SK-N-SH (cell line): ENCODE measurements at regions not wholly inside any gene's neighbourhood (a gene's known extent, or its start where the extent isn't known, plus 50 kb on each side); places are given as distances from the start of the nearest gene placed in this dataset.

Experiments used
- CTCF ChIA-PET: fragments of 300-600, 350-600 bp; formaldehyde crosslinking; extraction: SDS; loops from one replicate; lab custom pipeline; 2021; lab: Yijun Ruan, JAX
- POLR2A ChIA-PET: fragments of 350-600 bp; sonication (Branson Sonifier 250); formaldehyde crosslinking; extraction: SDS; loops from one replicate; lab custom pipeline; 2020; ENCODE audit warnings: antibody characterized with exemption, inconsistent platforms; lab: Yijun Ruan, JAX
- DNase-seq: peaks from one replicate; pipeline ENCODE4 v3.0.0; 2012
- H2AFZ ChIP-seq: fragments of 200-600 bp; sonication (generic); 2 replicates; pipeline ENCODE4 v1.8.1; 2016; ENCODE audit warnings: antibody characterized with exemption, mild to moderate bottlenecking, low read depth
- H3F3A ChIP-seq: fragments of 200-600 bp; sonication (generic); replicated peaks from 2 replicates; pipeline ENCODE3; 2016; ENCODE audit warnings: antibody characterized with exemption, mild to moderate bottlenecking; ENCODE audit not compliant: insufficient read depth
- H3K27ac ChIP-seq, 2 experiments: fragments of 200-500 bp in 1 of 2; fragments of 200-600 bp in 1 of 2; sonication (Bioruptor generic) in 1 of 2; sonication (generic), shearing (Covaris generic) in 1 of 2; 2 replicates each; pipeline versions ENCODE4 v1.5.1 to v1.6.1; 2014 to 2016; ENCODE audit warnings: low read depth in 2 of 2, inconsistent platforms in 1 of 2, low read length in 1 of 2, mild to moderate bottlenecking in 1 of 2, mixed read lengths in 1 of 2
- H3K27me3 ChIP-seq: fragments of 200-600 bp; sonication (generic), shearing (Covaris generic); 2 replicates; pipeline ENCODE4 v1.6.1; 2016; ENCODE audit warnings: mixed run types; ENCODE audit not compliant: insufficient read depth
- H3K36me3 ChIP-seq, 2 experiments: fragments of 200-500 bp in 1 of 2; fragments of 200-600 bp in 1 of 2; sonication (Bioruptor generic) in 1 of 2; sonication (generic) in 1 of 2; replicated peaks in 1 of 2; 2 replicates each; pipeline versions ENCODE3 to v1.5.1; 2014 to 2016; ENCODE audit warnings: low read length in 1 of 2, mild to moderate bottlenecking in 1 of 2; ENCODE audit not compliant: insufficient read depth in 2 of 2, control insufficient read depth in 1 of 2
- H3K4me1 ChIP-seq, 2 experiments: fragments of 200-500 bp in 1 of 2; fragments of 200-600 bp in 1 of 2; sonication (Bioruptor generic) in 1 of 2; sonication (generic), shearing (Covaris generic) in 1 of 2; 2 replicates each; pipeline versions ENCODE4 v1.5.1 to v1.6.1; 2014 to 2016; ENCODE audit warnings: low read depth in 1 of 2, low read length in 1 of 2, mixed run types in 1 of 2; ENCODE audit not compliant: insufficient read depth in 2 of 2, control insufficient read depth in 1 of 2
- H3K4me2 ChIP-seq: fragments of 200-600 bp; sonication (generic), shearing (Covaris generic); 2 replicates; pipeline ENCODE4 v1.6.1; 2017; ENCODE audit warnings: mixed run types
- H3K4me3 ChIP-seq, 2 experiments: fragments of 200-500 bp in 1 of 2; fragments of 200-600 bp in 1 of 2; sonication (Bioruptor generic) in 1 of 2; sonication (generic), shearing (Covaris generic) in 1 of 2; 2 replicates each; pipeline versions ENCODE4 v1.5.1 to v1.8.1; 2014 to 2016; ENCODE audit warnings: low read depth in 2 of 2, inconsistent platforms in 1 of 2, low read length in 1 of 2, mild to moderate bottlenecking in 1 of 2, mixed read lengths in 1 of 2, moderate library complexity in 1 of 2
- H3K79me2 ChIP-seq: fragments of 200-600 bp; sonication (generic); 2 replicates; pipeline ENCODE4 v1.8.1; 2017; ENCODE audit warnings: mild to moderate bottlenecking; ENCODE audit not compliant: insufficient read depth
- H3K9ac ChIP-seq: fragments of 200-600 bp; sonication (generic); 2 replicates; pipeline ENCODE4 v1.6.1; 2017; ENCODE audit warnings: mixed run types
- H3K9me2 ChIP-seq: fragments of 200-600 bp; sonication (generic); 2 replicates; pipeline ENCODE4 v1.6.1; 2017; ENCODE audit warnings: mixed run types
- H3K9me3 ChIP-seq: fragments of 200-600 bp; sonication (generic); 2 replicates; pipeline ENCODE4 v1.6.1; 2017; ENCODE audit warnings: mixed run types, mild to moderate bottlenecking, moderate library complexity
- H4K20me1 ChIP-seq: fragments of 200-600 bp; sonication (generic); 2 replicates; pipeline ENCODE4 v1.6.1; 2017; ENCODE audit warnings: mild to moderate bottlenecking, mixed run types; ENCODE audit not compliant: insufficient read depth
- CHD2 ChIP-seq: fragments of 150-350 bp; IDR thresholded peaks from 2 replicates; pipeline ENCODE4 v1.6.1; 2018; ENCODE audit warnings: low read length; ENCODE audit not compliant: partially characterized antibody
- CTCF ChIP-seq: fragments of 200-600 bp; sonication (generic); IDR thresholded peaks from 2 replicates; pipeline ENCODE4 v1.6.1; 2017; ENCODE audit warnings: antibody characterized with exemption, mild to moderate bottlenecking, moderate library complexity
- ELF1 ChIP-seq: IDR thresholded peaks from 2 replicates; pipeline ENCODE4 v1.4.0; 2012
- EP300 ChIP-seq, 2 experiments: IDR thresholded peaks; 2 replicates each; pipeline versions ENCODE4 v1.4.0 to v1.6.1; 2012; ENCODE audit warnings: borderline replicate concordance in 1 of 2, low read depth in 1 of 2, low read length in 1 of 2
- EZH2phosphoT487 ChIP-seq: fragments of 200-600 bp; sonication (generic); IDR thresholded peaks from 2 replicates; pipeline ENCODE4 v1.6.1; 2017; ENCODE audit warnings: low read depth, mixed run types, mild to moderate bottlenecking, antibody characterized with exemption, moderate library complexity, borderline replicate concordance
- GABPA ChIP-seq: IDR thresholded peaks from 2 replicates; pipeline ENCODE4 v1.4.0; 2012; ENCODE audit warnings: low read depth, mild to moderate bottlenecking
- GATA2 ChIP-seq: sonication (generic); formaldehyde crosslinking; IDR thresholded peaks from 2 replicates; pipeline ENCODE4 v1.5.0; 2020; ENCODE audit warnings: mild to moderate bottlenecking, missing genetic modification reagents
- JUND ChIP-seq: IDR thresholded peaks from 2 replicates; pipeline ENCODE4 v1.4.0; 2012
- MAX ChIP-seq: IDR thresholded peaks from 2 replicates; pipeline ENCODE4 v1.4.0; 2012; ENCODE audit warnings: low read depth
- MXI1 ChIP-seq: IDR thresholded peaks from 2 replicates; pipeline ENCODE4 v1.6.1; 2012; ENCODE audit warnings: mild to moderate bottlenecking, low read depth, low read length, improper control_type of control experiment
- POLR2AphosphoS5 ChIP-seq: IDR thresholded peaks from 2 replicates; pipeline ENCODE4 v1.6.1; 2012; ENCODE audit warnings: low read depth, low read length
- RAD21 ChIP-seq: IDR thresholded peaks from 2 replicates; pipeline ENCODE4 v1.6.1; 2012; ENCODE audit warnings: mild to moderate bottlenecking, low read length
- RCOR1 ChIP-seq: fragments of 150-350 bp; IDR thresholded peaks from 2 replicates; pipeline ENCODE4 v1.6.1; 2017; ENCODE audit warnings: antibody characterized with exemption, low read length
- RXRA ChIP-seq: IDR thresholded peaks from 2 replicates; pipeline ENCODE4 v1.4.0; 2012; ENCODE audit warnings: low read depth, mild to moderate bottlenecking, borderline replicate concordance
- TCF12 ChIP-seq: IDR thresholded peaks from 2 replicates; pipeline ENCODE4 v1.4.0; 2012
- TEAD4 ChIP-seq: IDR thresholded peaks from 2 replicates; pipeline ENCODE4 v1.4.0; 2012; ENCODE audit warnings: mild to moderate bottlenecking, borderline replicate concordance; ENCODE audit not compliant: insufficient read depth
- USF2 ChIP-seq: fragments of 150-350 bp; IDR thresholded peaks from 2 replicates; pipeline ENCODE4 v1.6.1; 2017; ENCODE audit warnings: antibody characterized with exemption, low read length, low read depth, borderline replicate concordance
- ZBTB33 ChIP-seq: IDR thresholded peaks from 2 replicates; pipeline ENCODE4 v1.4.0; 2012; ENCODE audit warnings: low read depth, borderline replicate concordance
- WGBS: methylation state at CpG from one replicate; pipeline ENCODE4 v1.1.6; 2017; ENCODE audit warnings: low lambda C conversion rate; 5-methylcytosine and 5-hydroxymethylcytosine counted together

- ChIA-PET POLR2A (no interaction called here), CTCF (no interaction called here)
- Histone ChIP-seq H3K36me3 (no peaks in the 10 kb centered on the region), H3K9me2 (no peaks in the 10 kb centered on the region), H3K27me3 (no peaks in the 10 kb centered on the region), H2AFZ (no peak overlapping the region), H3K79me2 (no peaks in the 10 kb centered on the region), H3K4me2 (no peak overlapping the region), H4K20me1 (no peaks in the 10 kb centered on the region), H3K4me3 (no peak overlapping the region), H3F3A (no peaks in the 10 kb centered on the region), H3K9me3 (no peaks in the 10 kb centered on the region), H3K27ac (no peak overlapping the region), H3K9ac (no peak overlapping the region), H3K4me1 (no peaks in the 10 kb centered on the region)
- TF ChIP-seq USF2 (no peak), CHD2 (no peak), CTCF (no peak), GATA2 (CRISPR knock-in tag) (no peak), POLR2AphosphoS5 (no peak), MXI1 (no peak), MAX (no peak), ELF1 (no peak), TCF12 (no peak), EP300 (IDR thresholded peaks at IDR 0.05; ENCODE audit: borderline replicate concordance in 1 of 2, low read depth in 1 of 2, low read length in 1 of 2) (no peak), GABPA (no peak), EZH2phosphoT487 (no peak), RXRA (no peak), RAD21 (no peak), TEAD4 (no peak), ZBTB33 (no peak), JUND (no peak), RCOR1 (no peak)
- WGBS = 0% methylated on average over 3 of the region's 3 CpGs
- DNase-seq = no peak
Observed at GRCh38 chrX:87005183-87005582, 512.4 kb upstream of the KLHL4 start.
